Suprapubic skin (tissue), 4 donors: ENCODE measurements at regions not wholly inside any gene's neighbourhood (a gene's known extent, or its start where the extent isn't known, plus 50 kb on each side); places are given as distances from the start of the nearest gene placed in this dataset.

ENCODE experiments used
- EP300 ChIP-seq: sonication (generic); formaldehyde crosslinking; IDR thresholded peaks from one replicate; pipeline ENCODE4 v1.6.1; 2017; ENCODE audit warnings: antibody characterized with exemption
- POLR2A ChIP-seq, 2 donors: fragments of 450-650 bp; IDR thresholded peaks; one replicate each; pipeline ENCODE4 v1.6.1; 2017; ENCODE audit warnings: antibody characterized with exemption in 2 of 2, mild to moderate bottlenecking in 2 of 2, moderate library complexity in 2 of 2
- POLR2AphosphoS5 ChIP-seq, 3 donors: sonication (generic); formaldehyde crosslinking; IDR thresholded peaks; one replicate each; pipeline ENCODE4 v1.6.1; 2017; ENCODE audit warnings: antibody characterized with exemption in 3 of 3
- TF ChIP-seq, protein P1 (sequence below), 2 donors: fragments of 200-600 bp in 1 of 2; fragments of 450-650 bp in 1 of 2; sonication (generic) in 1 of 2; IDR thresholded peaks; one replicate each; pipeline ENCODE4 v1.5.1; 2016 to 2019; ENCODE audit warnings: antibody characterized with exemption in 2 of 2, mild to moderate bottlenecking in 1 of 2, moderate library complexity in 1 of 2

DNA sequence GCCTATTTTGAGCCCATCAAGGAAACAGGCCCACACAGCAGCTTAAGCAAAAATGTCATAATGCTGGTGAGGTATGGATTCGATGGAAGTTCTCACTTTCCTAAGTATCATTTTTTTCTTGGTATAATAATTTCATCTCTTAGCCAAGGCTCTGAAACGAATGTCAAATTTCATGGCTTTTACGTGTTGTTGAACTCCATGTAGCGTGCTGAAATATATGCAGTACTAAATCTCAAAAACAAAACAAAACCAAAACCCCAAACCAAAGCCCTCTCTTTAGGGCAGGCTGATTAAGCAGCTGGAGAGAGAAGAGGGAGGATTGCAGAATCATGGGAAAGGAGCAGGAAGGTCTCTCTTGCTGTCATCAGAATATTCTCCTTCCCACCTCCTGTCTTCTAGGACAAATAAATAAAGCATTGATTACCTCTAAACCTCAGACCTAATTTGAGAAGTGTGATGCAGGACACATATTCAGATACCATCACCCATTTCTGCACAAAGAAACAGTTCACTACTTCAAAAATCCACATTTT lies 58.3 kb downstream of the TMEM174 start:
- TF ChIP-seq, protein P1, sequence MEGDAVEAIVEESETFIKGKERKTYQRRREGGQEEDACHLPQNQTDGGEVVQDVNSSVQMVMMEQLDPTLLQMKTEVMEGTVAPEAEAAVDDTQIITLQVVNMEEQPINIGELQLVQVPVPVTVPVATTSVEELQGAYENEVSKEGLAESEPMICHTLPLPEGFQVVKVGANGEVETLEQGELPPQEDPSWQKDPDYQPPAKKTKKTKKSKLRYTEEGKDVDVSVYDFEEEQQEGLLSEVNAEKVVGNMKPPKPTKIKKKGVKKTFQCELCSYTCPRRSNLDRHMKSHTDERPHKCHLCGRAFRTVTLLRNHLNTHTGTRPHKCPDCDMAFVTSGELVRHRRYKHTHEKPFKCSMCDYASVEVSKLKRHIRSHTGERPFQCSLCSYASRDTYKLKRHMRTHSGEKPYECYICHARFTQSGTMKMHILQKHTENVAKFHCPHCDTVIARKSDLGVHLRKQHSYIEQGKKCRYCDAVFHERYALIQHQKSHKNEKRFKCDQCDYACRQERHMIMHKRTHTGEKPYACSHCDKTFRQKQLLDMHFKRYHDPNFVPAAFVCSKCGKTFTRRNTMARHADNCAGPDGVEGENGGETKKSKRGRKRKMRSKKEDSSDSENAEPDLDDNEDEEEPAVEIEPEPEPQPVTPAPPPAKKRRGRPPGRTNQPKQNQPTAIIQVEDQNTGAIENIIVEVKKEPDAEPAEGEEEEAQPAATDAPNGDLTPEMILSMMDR (IDR thresholded peaks at IDR 0.05), result no peak
- TF ChIP-seq POLR2A (IDR thresholded peaks at IDR 0.05), result no peak
- TF ChIP-seq POLR2AphosphoS5 (IDR thresholded peaks at IDR 0.05), result no peak
- TF ChIP-seq EP300, result no peak
